NB4 (cell line): ENCODE measurements at regions not wholly inside any gene's neighbourhood (a gene's known extent, or its start where the extent isn't known, plus 50 kb on each side); places are given as distances from the start of the nearest gene placed in this dataset.

Experiments used
- CTCF ChIP-seq: IDR thresholded peaks from one replicate; pipeline ENCODE4 v1.5.1; 2012; ENCODE audit warnings: low read depth, low read length
- MAX ChIP-seq: IDR thresholded peaks from 2 replicates; pipeline ENCODE4 v1.6.1; 2011; ENCODE audit warnings: low read depth, low read length
- MYC ChIP-seq: IDR thresholded peaks from 2 replicates; pipeline ENCODE4 v1.6.1; 2011; ENCODE audit warnings: low read depth, low read length
- POLR2A ChIP-seq: IDR thresholded peaks from 2 replicates; pipeline ENCODE4 v1.6.1; 2011; ENCODE audit warnings: mild to moderate bottlenecking; ENCODE audit not compliant: insufficient read length; ENCODE audit errors: extremely low read depth

GRCh38 chr17:34842235-34842634, 119.0 kb downstream of the CCT6B start:
- TF ChIP-seq CTCF = no peak
- no peak for TF ChIP-seq POLR2A
- TF ChIP-seq MAX = no peak
- no peak for TF ChIP-seq MYC
